GM23248 (cell line): ENCODE measurements at regions not wholly inside any gene's neighbourhood (a gene's known extent, or its start where the extent isn't known, plus 50 kb on each side); places are given as distances from the start of the nearest gene placed in this dataset.

ENCODE experiments used
- DNase-seq: peaks from one replicate; pipeline ENCODE4 v3.0.0-alpha.2; 2015
- H2AFZ ChIP-seq: fragments of 200-600 bp; sonication (generic); 2 replicates; pipeline ENCODE4 v1.6.1; 2016; ENCODE audit warnings: antibody characterized with exemption
- H3F3A ChIP-seq: fragments of 200-600 bp; sonication (generic); 2 replicates; pipeline ENCODE4 v1.6.1; 2016; ENCODE audit warnings: mild to moderate bottlenecking, antibody characterized with exemption, mixed run types; ENCODE audit not compliant: insufficient read depth
- H3K27ac ChIP-seq: fragments of 200-600 bp; sonication (generic); 2 replicates; pipeline ENCODE4 v1.5.1; 2016; ENCODE audit warnings: mild to moderate bottlenecking
- H3K27me3 ChIP-seq: fragments of 200-600 bp; sonication (generic); replicated peaks from 2 replicates; pipeline ENCODE4 v1.6.1; 2016; ENCODE audit warnings: mild to moderate bottlenecking; ENCODE audit not compliant: insufficient read depth
- H3K36me3 ChIP-seq: fragments of 200-600 bp; sonication (generic); 2 replicates; pipeline ENCODE4 v1.6.1; 2016; ENCODE audit warnings: low read depth, mild to moderate bottlenecking
- H3K4me1 ChIP-seq: fragments of 200-600 bp; sonication (generic); 2 replicates; pipeline ENCODE4 v1.6.1; 2016; ENCODE audit warnings: mild to moderate bottlenecking; ENCODE audit not compliant: insufficient read depth
- H3K4me2 ChIP-seq: fragments of 200-600 bp; sonication (generic); one replicate; pipeline ENCODE4 v1.6.1; 2016; ENCODE audit warnings: mild to moderate bottlenecking; ENCODE audit not compliant: unreplicated experiment
- H3K4me3 ChIP-seq: fragments of 200-600 bp; sonication (generic); 2 replicates; pipeline ENCODE4 v1.5.1; 2016; ENCODE audit warnings: mild to moderate bottlenecking
- H3K79me2 ChIP-seq: fragments of 200-600 bp; sonication (generic); 2 replicates; pipeline ENCODE4 v1.6.1; 2016; ENCODE audit warnings: mild to moderate bottlenecking; ENCODE audit not compliant: insufficient read depth
- H3K9ac ChIP-seq: fragments of 200-600 bp; sonication (generic); 2 replicates; pipeline ENCODE4 v1.6.1; 2016; ENCODE audit warnings: mild to moderate bottlenecking
- H3K9me2 ChIP-seq: fragments of 200-600 bp; sonication (generic); 2 replicates; pipeline ENCODE4 v1.6.1; 2016; ENCODE audit warnings: mixed run types, mild to moderate bottlenecking, moderate library complexity; ENCODE audit not compliant: insufficient read depth
- H3K9me3 ChIP-seq: fragments of 200-600 bp; sonication (generic); one replicate; pipeline ENCODE4 v1.6.1; 2017; ENCODE audit warnings: low read depth
- H4K20me1 ChIP-seq: fragments of 200-600 bp; sonication (generic); 2 replicates; pipeline ENCODE4 v1.6.0; 2016; ENCODE audit not compliant: insufficient read depth
- EZH2 ChIP-seq: fragments of 200-600 bp; sonication (generic); IDR thresholded peaks from 2 replicates; pipeline ENCODE4 v1.6.1; 2018; ENCODE audit warnings: antibody characterized with exemption, mild to moderate bottlenecking; ENCODE audit not compliant: insufficient read depth, poor library complexity, severe bottlenecking
- EZH2phosphoT487 ChIP-seq: fragments of 200-600 bp; sonication (generic); IDR thresholded peaks from 2 replicates; pipeline ENCODE4 v1.6.1; 2018; ENCODE audit warnings: antibody characterized with exemption, moderate library complexity, mild to moderate bottlenecking, low read depth; ENCODE audit not compliant: insufficient read depth
- WGBS, 2 experiments: methylation state at CpG; one replicate each; pipeline ENCODE4 v1.1.6; 2015 to 2017; ENCODE audit warnings: low lambda C conversion rate in 2 of 2, low coverage in 1 of 2; ENCODE audit errors: missing lambda C conversion rate in 2 of 2; 5-methylcytosine and 5-hydroxymethylcytosine counted together
- in situ Hi-C: fragments of 300-500 bp; cut with MboI; formaldehyde crosslinking; loops from 2 replicates; pipeline ENCODE4 v1.15.0; 2020

DNA sequence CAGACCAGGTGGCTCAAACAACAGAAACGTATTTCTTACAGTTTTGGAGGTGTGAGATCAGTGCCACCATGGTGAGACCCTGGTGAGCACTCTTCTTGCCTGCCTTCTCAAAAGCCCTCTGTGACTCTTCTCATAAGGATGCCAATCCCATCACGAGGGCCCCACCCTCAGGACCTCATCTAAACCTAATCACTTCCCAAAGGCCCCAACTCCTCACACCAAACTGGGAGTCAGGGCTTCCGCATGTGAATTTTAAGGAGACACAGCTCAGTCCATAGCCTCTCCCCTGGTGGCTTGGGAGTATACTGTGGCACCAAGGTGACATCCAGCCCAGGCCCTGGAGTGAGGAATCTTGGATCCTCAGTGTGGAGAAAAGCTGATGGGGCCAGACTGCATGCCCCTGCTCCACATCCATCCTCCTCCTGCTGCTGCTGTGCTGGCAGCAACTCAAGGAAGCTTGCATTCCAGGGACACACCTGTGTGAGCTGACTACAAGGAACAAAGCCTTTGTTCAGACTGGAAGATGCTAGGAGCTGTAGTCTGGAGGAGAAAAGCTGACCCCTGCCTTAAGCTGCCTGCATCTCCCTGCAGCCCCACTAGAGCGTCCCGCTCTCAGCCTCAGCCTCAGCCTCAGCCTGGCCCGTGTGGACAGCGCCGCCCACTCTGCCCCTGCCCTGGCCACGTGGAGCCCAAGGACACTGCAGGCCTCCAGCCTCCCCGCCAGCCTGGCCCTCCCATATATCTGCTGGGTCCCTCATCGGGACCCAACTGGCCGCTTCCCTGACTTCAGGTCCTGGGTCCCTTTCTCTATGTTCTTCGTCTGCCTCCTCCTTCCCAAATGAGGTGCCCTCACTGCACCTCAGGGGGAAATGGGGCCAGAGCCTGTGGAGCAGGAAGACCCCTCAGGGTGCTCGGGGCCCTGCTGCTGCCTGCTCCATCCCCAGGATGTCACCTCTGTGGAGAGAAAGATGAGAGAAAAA is 87.8 kb upstream of the RAB6C start:
- no peak for DNase-seq
- no peak overlapping the region for H3K4me2 ChIP-seq
- H3F3A ChIP-seq = no peaks in the 10 kb centered on the region
- no peaks in the 10 kb centered on the region for H3K4me1 ChIP-seq
- H3K36me3 ChIP-seq = no peaks in the 10 kb centered on the region
- TF ChIP-seq EZH2phosphoT487 (no peak), EZH2 (no peak)
- no peak overlapping the region for H3K9ac ChIP-seq
- no peaks in the 10 kb centered on the region for H3K27me3 ChIP-seq
- no peak overlapping the region for H2AFZ ChIP-seq
- no peaks in the 10 kb centered on the region for H3K9me2 ChIP-seq
- H4K20me1 ChIP-seq = no peaks in the 10 kb centered on the region
- 39 to 46% methylated on average over 14 of the region's 14 CpGs for WGBS, 2 experiments
- H3K27ac ChIP-seq = no peak overlapping the region
- in situ Hi-C loops = no loop called here
- H3K4me3 ChIP-seq = no peak overlapping the region
- H3K9me3 ChIP-seq = no peaks in the 10 kb centered on the region
- no peaks in the 10 kb centered on the region for H3K79me2 ChIP-seq

- no peaks in the 10 kb centered on the region for H3K79me2 ChIP-seq
- no peak overlapping the region for H3K27ac ChIP-seq
- no peaks in the 10 kb centered on the region for H3K36me3 ChIP-seq
- no peaks in the 10 kb centered on the region for H3F3A ChIP-seq
- DNase-seq = no peak
- no peaks in the 10 kb centered on the region for H4K20me1 ChIP-seq
- H3K4me3 ChIP-seq = no peak overlapping the region
- 36 to 39% methylated on average over 9 of the region's 9 CpGs for WGBS, 2 experiments
- H3K9me2 ChIP-seq = no peaks in the 10 kb centered on the region
- H2AFZ ChIP-seq = no peak overlapping the region
- in situ Hi-C loops = no loop called here
- H3K9me3 ChIP-seq = no peaks in the 10 kb centered on the region
- H3K4me1 ChIP-seq = no peaks in the 10 kb centered on the region
- no peak overlapping the region for H3K4me2 ChIP-seq
- no peak overlapping the region for H3K9ac ChIP-seq
- no peak for TF ChIP-seq EZH2phosphoT487
- TF ChIP-seq EZH2 = no peak
- H3K27me3 ChIP-seq = no peaks in the 10 kb centered on the region
These were observed 87.1 kb upstream of the RAB6C start for GRCh38 chr2:129892360-129892759.

DNA sequence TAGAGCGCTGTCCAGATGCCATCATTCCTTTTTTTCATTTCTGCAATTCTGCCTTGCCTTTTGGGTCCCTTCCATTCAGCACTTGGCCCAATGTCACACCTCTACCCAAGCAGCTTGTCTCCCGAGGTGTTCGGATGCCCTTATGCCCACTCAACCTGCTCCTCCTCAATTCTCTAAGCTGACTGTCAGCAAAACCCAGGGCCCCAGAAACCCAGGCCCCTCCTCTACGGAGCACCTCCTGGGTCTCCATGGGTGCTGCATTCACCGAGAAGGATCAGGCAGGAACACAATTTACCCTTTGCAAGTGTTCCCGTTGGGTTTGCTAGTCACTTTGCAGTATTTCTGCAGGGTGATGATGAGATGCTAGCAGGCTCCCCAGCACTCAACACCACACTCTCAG is 86.7 kb upstream of the RAB6C start:
- Histone ChIP-seq H3F3A (no peaks in the 10 kb centered on the region), H3K9me2 (no peaks in the 10 kb centered on the region), H3K9ac (no peak overlapping the region), H3K27ac (no peak overlapping the region), H3K4me1 (no peaks in the 10 kb centered on the region), H4K20me1 (no peaks in the 10 kb centered on the region), H3K27me3 (no peaks in the 10 kb centered on the region), H3K9me3 (no peaks in the 10 kb centered on the region), H2AFZ (no peak overlapping the region), H3K79me2 (no peaks in the 10 kb centered on the region), H3K36me3 (no peaks in the 10 kb centered on the region), H3K4me2 (no peak overlapping the region), H3K4me3 (no peak overlapping the region)
- in situ Hi-C loops = no loop called here
- DNase-seq = no peak
- 60 to 66% methylated on average over 6 of the region's 6 CpGs for WGBS, 2 experiments
- TF ChIP-seq EZH2phosphoT487 = no peak
- TF ChIP-seq EZH2 = no peak

DNA sequence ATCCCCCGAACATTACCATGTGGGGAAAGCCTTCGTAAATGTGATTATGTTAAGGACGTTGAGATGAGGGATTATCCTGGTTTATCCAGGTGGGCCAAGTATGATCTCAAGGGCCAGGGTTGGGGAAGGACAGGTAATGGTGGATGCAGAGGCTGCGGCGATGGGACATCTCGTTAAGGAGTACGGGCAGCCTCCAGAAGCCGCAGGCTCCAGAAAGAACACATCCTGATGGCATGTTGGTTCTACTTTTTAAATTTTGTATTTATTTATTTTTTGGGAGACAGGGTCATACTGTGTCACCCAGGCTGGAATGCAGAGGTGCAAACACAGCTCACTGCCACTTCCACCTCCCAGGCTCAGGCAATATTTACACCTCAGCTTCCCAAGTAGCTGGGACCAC is 86.2 kb upstream of the RAB6C start:
- Histone ChIP-seq H3K4me1 (no peaks in the 10 kb centered on the region), H3F3A (no peaks in the 10 kb centered on the region)
- WGBS, 2 experiments = 66 to 68% methylated on average over 8 of the region's 8 CpGs

More for the DNA sequence above, 86.2 kb upstream of the RAB6C start:
- Histone ChIP-seq H3K4me2 (no peak overlapping the region), H3K9ac (no peak overlapping the region), H4K20me1 (no peaks in the 10 kb centered on the region), H2AFZ (no peak overlapping the region), H3K9me3 (no peaks in the 10 kb centered on the region), H3K27ac (no peak overlapping the region), H3K27me3 (no peaks in the 10 kb centered on the region), H3K36me3 (no peaks in the 10 kb centered on the region), H3K79me2 (no peaks in the 10 kb centered on the region), H3K9me2 (no peaks in the 10 kb centered on the region), H3K4me3 (no peak overlapping the region)
- in situ Hi-C loops = no loop called here
- no peak for TF ChIP-seq EZH2
- TF ChIP-seq EZH2phosphoT487 = no peak
- no peak for DNase-seq
